Lung (tissue), 11 donors: ENCODE measurements at regions not wholly inside any gene's neighbourhood (a gene's known extent, or its start where the extent isn't known, plus 50 kb on each side); places are given as distances from the start of the nearest gene placed in this dataset.

Source experiments
- ATAC-seq: fragments of 200-7000 bp; cut with Tn5 transposase; one replicate; pipeline ENCODE4 v1.9.1; 2020; ENCODE audit warnings: moderate number of reproducible peaks; ENCODE audit not compliant: insufficient read depth, low FRiP score
- DNase-seq, 3 donors: peaks; one replicate each; pipeline ENCODE4 v3.0.0-alpha.2; 2013 to 2017
- H3K27ac ChIP-seq, 2 donors: one replicate each; pipeline ENCODE4 v1.5.1; 2013; ENCODE audit warnings: mild to moderate bottlenecking in 2 of 2, moderate library complexity in 2 of 2, control low read depth in 1 of 2, inconsistent platforms in 1 of 2, low read depth in 1 of 2, low read length in 1 of 2
- H3K27me3 ChIP-seq, 3 donors: one replicate each; pipeline ENCODE4 v1.5.1; 2013; ENCODE audit warnings: low read length in 2 of 3; ENCODE audit not compliant: control insufficient read depth in 3 of 3, insufficient read depth in 3 of 3
- H3K36me3 ChIP-seq, 4 donors: one replicate each; pipeline ENCODE4 v1.5.1; 2013; ENCODE audit warnings: low read length in 4 of 4, mild to moderate bottlenecking in 1 of 4, moderate library complexity in 1 of 4; ENCODE audit not compliant: control insufficient read depth in 4 of 4, insufficient read depth in 4 of 4
- H3K4me1 ChIP-seq, 5 donors: one replicate each; pipeline ENCODE4 v1.5.1; 2013; ENCODE audit warnings: low read length in 5 of 5, mild to moderate bottlenecking in 2 of 5, moderate library complexity in 1 of 5; ENCODE audit not compliant: control insufficient read depth in 5 of 5, insufficient read depth in 5 of 5
- H3K4me3 ChIP-seq: one replicate; pipeline ENCODE4 v1.5.1; 2013; ENCODE audit warnings: mild to moderate bottlenecking, control low read depth, moderate library complexity
- H3K9ac ChIP-seq, 2 donors: one replicate each; pipeline ENCODE4 v1.5.1; 2013; ENCODE audit warnings: low read length in 2 of 2, control low read depth in 1 of 2; ENCODE audit not compliant: insufficient read depth in 1 of 2
- H3K9me3 ChIP-seq, 4 donors: one replicate each; pipeline ENCODE4 v1.5.1; 2013; ENCODE audit warnings: low read length in 3 of 4, mild to moderate bottlenecking in 1 of 4, moderate library complexity in 1 of 4; ENCODE audit not compliant: control insufficient read depth in 4 of 4, insufficient read depth in 3 of 4
- CTCF ChIP-seq: IDR thresholded peaks from 2 replicates; pipeline ENCODE4 v1.5.1; 2012; ENCODE audit warnings: mild to moderate bottlenecking; ENCODE audit errors: control extremely low read depth, extremely low read depth
- WGBS, 2 donors: extraction: QIAGEN DNeasy Blood & Tissue Kit; methylation state at CpG; one replicate each; pipeline ENCODE4 v1.1.7; 2013; 5-methylcytosine and 5-hydroxymethylcytosine counted together
- donor health status: control.
- donor health status: control.
- donor health status: Bipolar disorder and iron deficiency.
- donor health status: healthy.
- donor health status: DM: yes; HTN: yes; CAD: no.

GRCh38 chr4:148527571-148527970, 85.4 kb upstream of the NR3C2 start:
- H3K4me1 ChIP-seq = peaks cover 0 to 12% (median 0%) of the 10 kb centered on the region in 5 donors
- no peak overlapping the region for H3K27ac ChIP-seq
- no peak overlapping the region for H3K4me3 ChIP-seq
- H3K36me3 ChIP-seq = no peaks in the 10 kb centered on the region
- peaks cover 0 to 15% (median 12%) of the 10 kb centered on the region in 3 donors for H3K27me3 ChIP-seq
- DNase-seq (peak in 2 of 3 donors; percentile 88 to 90), ATAC-seq (no peak)
- no peak overlapping the region for H3K9ac ChIP-seq
- TF ChIP-seq CTCF = no peak
- H3K9me3 ChIP-seq = peaks cover 0 to 3% (median under 1%) of the 10 kb centered on the region in 4 donors

GRCh38 chr4:148522995-148523394, 80.8 kb upstream of the NR3C2 start:
- Histone ChIP-seq H3K36me3 (no peaks in the 10 kb centered on the region), H3K9me3 (peaks cover 0 to 5% (median 0%) of the 10 kb centered on the region in 4 donors), H3K4me3 (no peak overlapping the region), H3K9ac (no peak overlapping the region), H3K4me1 (peaks cover 0 to 7% (median 0%) of the 10 kb centered on the region in 5 donors), H3K27ac (no peak overlapping the region), H3K27me3 (peaks cover 0 to 22% (median 12%) of the 10 kb centered on the region in 3 donors)
- no peak for TF ChIP-seq CTCF
- DNase-seq (no peak), ATAC-seq (no peak)
- 89 to 95% methylated on average over 4 of the region's 4 CpGs for WGBS, 2 donors

GRCh38 chr4:148515248-148515647, 73.0 kb upstream of the NR3C2 start:
- 33 to 46% methylated on average over 1 of the region's 1 CpG for WGBS, 2 donors
- peak in 1 of 3 donors; percentile 16 for DNase-seq
- Histone ChIP-seq H3K9me3 (no peaks in the 10 kb centered on the region), H3K4me3 (no peak overlapping the region), H3K9ac (no peak overlapping the region), H3K36me3 (no peaks in the 10 kb centered on the region), H3K27ac (no peak overlapping the region), H3K27me3 (peaks cover 0 to 2% (median 0%) of the 10 kb centered on the region in 3 donors), H3K4me1 (peaks cover 0 to 3% (median 0%) of the 10 kb centered on the region in 5 donors)
- no peak for TF ChIP-seq CTCF
- peak; percentile 41 for ATAC-seq

GRCh38 chr4:148514581-148514980, 72.4 kb upstream of the NR3C2 start:
- 60 to 80% methylated on average over 2 of the region's 2 CpGs for WGBS, 2 donors
- TF ChIP-seq CTCF = no peak
- peaks cover 0 to 3% (median 0%) of the 10 kb centered on the region in 5 donors for H3K4me1 ChIP-seq
- peaks cover 0 to 2% (median 0%) of the 10 kb centered on the region in 3 donors for H3K27me3 ChIP-seq
- H3K9me3 ChIP-seq = no peaks in the 10 kb centered on the region
- H3K36me3 ChIP-seq = no peaks in the 10 kb centered on the region
- DNase-seq (no peak), ATAC-seq (peak; percentile 53)
- H3K27ac ChIP-seq = peak overlapping the region in 1 of 2 donors; percentile 53
- no peak overlapping the region for H3K4me3 ChIP-seq
- no peak overlapping the region for H3K9ac ChIP-seq
